22Rv1 (cell line): ENCODE measurements at regions not wholly inside any gene's neighbourhood (a gene's known extent, or its start where the extent isn't known, plus 50 kb on each side); places are given as distances from the start of the nearest gene placed in this dataset.

Source experiments
- H3K27ac ChIP-seq: fragments of 450-650 bp; 2 replicates; pipeline ENCODE4 v1.5.1; 2017
- ZFX ChIP-seq: fragments of 450-650 bp; IDR thresholded peaks from 2 replicates; pipeline ENCODE4 v1.6.1; 2017; ENCODE audit warnings: antibody characterized with exemption, borderline replicate concordance
- TF ChIP-seq, protein P1 (sequence below): fragments of 450-650 bp; IDR thresholded peaks from 2 replicates; pipeline ENCODE4 v1.5.1; 2017; ENCODE audit warnings: mild to moderate bottlenecking

GRCh38 chr2:128534688-128535392 is 216.2 kb upstream of the HS6ST1 start:
- TF ChIP-seq, protein P1, sequence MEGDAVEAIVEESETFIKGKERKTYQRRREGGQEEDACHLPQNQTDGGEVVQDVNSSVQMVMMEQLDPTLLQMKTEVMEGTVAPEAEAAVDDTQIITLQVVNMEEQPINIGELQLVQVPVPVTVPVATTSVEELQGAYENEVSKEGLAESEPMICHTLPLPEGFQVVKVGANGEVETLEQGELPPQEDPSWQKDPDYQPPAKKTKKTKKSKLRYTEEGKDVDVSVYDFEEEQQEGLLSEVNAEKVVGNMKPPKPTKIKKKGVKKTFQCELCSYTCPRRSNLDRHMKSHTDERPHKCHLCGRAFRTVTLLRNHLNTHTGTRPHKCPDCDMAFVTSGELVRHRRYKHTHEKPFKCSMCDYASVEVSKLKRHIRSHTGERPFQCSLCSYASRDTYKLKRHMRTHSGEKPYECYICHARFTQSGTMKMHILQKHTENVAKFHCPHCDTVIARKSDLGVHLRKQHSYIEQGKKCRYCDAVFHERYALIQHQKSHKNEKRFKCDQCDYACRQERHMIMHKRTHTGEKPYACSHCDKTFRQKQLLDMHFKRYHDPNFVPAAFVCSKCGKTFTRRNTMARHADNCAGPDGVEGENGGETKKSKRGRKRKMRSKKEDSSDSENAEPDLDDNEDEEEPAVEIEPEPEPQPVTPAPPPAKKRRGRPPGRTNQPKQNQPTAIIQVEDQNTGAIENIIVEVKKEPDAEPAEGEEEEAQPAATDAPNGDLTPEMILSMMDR = no peak
- no peak for TF ChIP-seq ZFX
- H3K27ac ChIP-seq = no peak overlapping the region

- TF ChIP-seq, protein P1 = no peak
- no peak for TF ChIP-seq ZFX
- no peak overlapping the region for H3K27ac ChIP-seq
Observed at GRCh38 chr2:128535953-128536352, 217.3 kb upstream of the HS6ST1 start.

- TF ChIP-seq ZFX = no peak
- TF ChIP-seq, protein P1 = no peak
Observed at GRCh38 chr2:128536925-128537620, 218.4 kb upstream of the HS6ST1 start.

DNA sequence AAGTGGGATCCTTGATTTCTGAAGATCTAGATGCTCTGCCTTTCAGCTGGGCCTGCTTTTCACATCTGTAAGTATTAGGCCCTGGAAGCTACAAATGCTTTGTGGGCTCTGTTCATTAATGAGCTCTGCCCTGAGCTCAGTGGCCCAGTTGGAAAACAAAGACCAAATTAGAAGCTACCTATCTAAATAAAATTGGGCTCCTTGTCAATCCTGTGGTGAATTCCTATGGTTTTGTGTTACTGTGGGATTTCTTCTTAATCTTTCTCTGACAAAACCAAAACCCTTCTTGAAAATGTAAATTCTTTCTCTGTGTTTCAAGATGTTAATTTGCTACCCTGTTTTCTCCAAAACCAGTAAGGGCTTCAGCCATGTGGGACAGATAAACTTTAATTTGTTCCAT is 219.0 kb upstream of the HS6ST1 start:
- no peak overlapping the region for H3K27ac ChIP-seq

More at GRCh38 chr2:128536925-128537620, 218.4 kb upstream of the HS6ST1 start:
- no peak overlapping the region for H3K27ac ChIP-seq

GRCh38 chr2:128538396-128538795 is 219.7 kb upstream of the HS6ST1 start:
- no peak overlapping the region for H3K27ac ChIP-seq
- TF ChIP-seq ZFX = no peak
- TF ChIP-seq, protein P1 = no peak

More for the DNA sequence above, 219.0 kb upstream of the HS6ST1 start:
- TF ChIP-seq, protein P1 = no peak
- no peak for TF ChIP-seq ZFX

DNA sequence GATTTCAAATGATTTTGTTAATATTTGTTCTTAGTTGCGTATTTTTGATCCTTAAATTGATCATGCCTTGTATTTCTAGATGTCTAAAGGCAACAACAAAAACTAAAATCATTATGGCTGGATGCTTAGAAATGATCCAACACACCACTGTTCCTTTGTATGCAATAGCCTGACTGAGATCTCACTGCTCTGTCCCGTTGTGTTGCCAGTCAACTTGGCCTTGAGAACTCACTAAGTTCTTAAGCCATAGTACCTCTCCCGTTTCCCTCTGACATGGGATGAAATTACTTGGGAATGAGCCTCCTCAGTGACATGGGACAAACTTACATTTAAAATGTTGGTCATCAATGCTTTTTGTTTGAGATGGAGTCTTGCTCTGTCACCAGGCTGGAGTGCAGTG is 222.0 kb upstream of the HS6ST1 start:
- TF ChIP-seq, protein P1 = no peak
- no peak for TF ChIP-seq ZFX
- no peak overlapping the region for H3K27ac ChIP-seq

GRCh38 chr2:128541448-128541847 is 222.8 kb upstream of the HS6ST1 start:
- TF ChIP-seq ZFX = no peak
- TF ChIP-seq, protein P1 = no peak
- no peak overlapping the region for H3K27ac ChIP-seq
